GM23248 (cell line): ENCODE measurements at regions not wholly inside any gene's neighbourhood (a gene's known extent, or its start where the extent isn't known, plus 50 kb on each side); places are given as distances from the start of the nearest gene placed in this dataset.

Source experiments
- DNase-seq: peaks from one replicate; pipeline ENCODE4 v3.0.0-alpha.2; 2015
- H2AFZ ChIP-seq: fragments of 200-600 bp; sonication (generic); 2 replicates; pipeline ENCODE4 v1.6.1; 2016; ENCODE audit warnings: antibody characterized with exemption
- H3F3A ChIP-seq: fragments of 200-600 bp; sonication (generic); 2 replicates; pipeline ENCODE4 v1.6.1; 2016; ENCODE audit warnings: mild to moderate bottlenecking, antibody characterized with exemption, mixed run types; ENCODE audit not compliant: insufficient read depth
- H3K27ac ChIP-seq: fragments of 200-600 bp; sonication (generic); 2 replicates; pipeline ENCODE4 v1.5.1; 2016; ENCODE audit warnings: mild to moderate bottlenecking
- H3K27me3 ChIP-seq: fragments of 200-600 bp; sonication (generic); replicated peaks from 2 replicates; pipeline ENCODE4 v1.6.1; 2016; ENCODE audit warnings: mild to moderate bottlenecking; ENCODE audit not compliant: insufficient read depth
- H3K36me3 ChIP-seq: fragments of 200-600 bp; sonication (generic); 2 replicates; pipeline ENCODE4 v1.6.1; 2016; ENCODE audit warnings: low read depth, mild to moderate bottlenecking
- H3K4me1 ChIP-seq: fragments of 200-600 bp; sonication (generic); 2 replicates; pipeline ENCODE4 v1.6.1; 2016; ENCODE audit warnings: mild to moderate bottlenecking; ENCODE audit not compliant: insufficient read depth
- H3K4me2 ChIP-seq: fragments of 200-600 bp; sonication (generic); one replicate; pipeline ENCODE4 v1.6.1; 2016; ENCODE audit warnings: mild to moderate bottlenecking; ENCODE audit not compliant: unreplicated experiment
- H3K4me3 ChIP-seq: fragments of 200-600 bp; sonication (generic); 2 replicates; pipeline ENCODE4 v1.5.1; 2016; ENCODE audit warnings: mild to moderate bottlenecking
- H3K79me2 ChIP-seq: fragments of 200-600 bp; sonication (generic); 2 replicates; pipeline ENCODE4 v1.6.1; 2016; ENCODE audit warnings: mild to moderate bottlenecking; ENCODE audit not compliant: insufficient read depth
- H3K9ac ChIP-seq: fragments of 200-600 bp; sonication (generic); 2 replicates; pipeline ENCODE4 v1.6.1; 2016; ENCODE audit warnings: mild to moderate bottlenecking
- H3K9me2 ChIP-seq: fragments of 200-600 bp; sonication (generic); 2 replicates; pipeline ENCODE4 v1.6.1; 2016; ENCODE audit warnings: mixed run types, mild to moderate bottlenecking, moderate library complexity; ENCODE audit not compliant: insufficient read depth
- H3K9me3 ChIP-seq: fragments of 200-600 bp; sonication (generic); one replicate; pipeline ENCODE4 v1.6.1; 2017; ENCODE audit warnings: low read depth
- H4K20me1 ChIP-seq: fragments of 200-600 bp; sonication (generic); 2 replicates; pipeline ENCODE4 v1.6.0; 2016; ENCODE audit not compliant: insufficient read depth
- EZH2 ChIP-seq: fragments of 200-600 bp; sonication (generic); IDR thresholded peaks from 2 replicates; pipeline ENCODE4 v1.6.1; 2018; ENCODE audit warnings: antibody characterized with exemption, mild to moderate bottlenecking; ENCODE audit not compliant: insufficient read depth, poor library complexity, severe bottlenecking
- EZH2phosphoT487 ChIP-seq: fragments of 200-600 bp; sonication (generic); IDR thresholded peaks from 2 replicates; pipeline ENCODE4 v1.6.1; 2018; ENCODE audit warnings: antibody characterized with exemption, moderate library complexity, mild to moderate bottlenecking, low read depth; ENCODE audit not compliant: insufficient read depth
- WGBS, 2 experiments: methylation state at CpG; one replicate each; pipeline ENCODE4 v1.1.6; 2015 to 2017; ENCODE audit warnings: low lambda C conversion rate in 2 of 2, low coverage in 1 of 2; ENCODE audit errors: missing lambda C conversion rate in 2 of 2; 5-methylcytosine and 5-hydroxymethylcytosine counted together
- in situ Hi-C: fragments of 300-500 bp; cut with MboI; formaldehyde crosslinking; loops from 2 replicates; pipeline ENCODE4 v1.15.0; 2020

DNA sequence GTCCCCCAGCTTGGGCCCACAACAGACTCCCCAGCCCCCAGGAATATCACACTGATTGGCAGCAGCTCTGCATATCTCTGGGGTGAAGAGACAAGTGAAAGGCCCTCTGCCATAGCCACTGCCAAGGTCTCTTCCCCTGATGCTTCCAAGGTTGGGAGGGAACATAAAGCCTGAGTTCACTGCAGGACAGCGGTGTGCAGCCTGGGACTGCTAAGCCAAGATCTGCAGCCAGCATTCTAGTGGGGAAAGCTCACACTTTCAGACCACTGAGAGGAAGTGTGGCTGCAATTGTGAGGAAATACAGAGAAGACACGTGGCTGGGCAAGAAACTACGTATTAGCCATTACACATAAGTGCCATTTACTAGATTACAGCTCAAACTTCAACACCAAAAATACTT lies 100.7 kb downstream of the MAIP1 start:
- DNase-seq: peak; percentile 11
- 23 to 38% methylated on average over 3 of the region's 3 CpGs for WGBS, 2 experiments
- no peaks in the 10 kb centered on the region for H3F3A ChIP-seq
- H3K4me3 ChIP-seq: no peak overlapping the region
- H3K4me2 ChIP-seq: no peak overlapping the region
- H3K4me1 ChIP-seq: no peaks in the 10 kb centered on the region
- H3K9me3 ChIP-seq: no peaks in the 10 kb centered on the region
- in situ Hi-C loops: no loop called here
- no peaks in the 10 kb centered on the region for H3K27me3 ChIP-seq
- no peaks in the 10 kb centered on the region for H3K79me2 ChIP-seq
- H3K9ac ChIP-seq: no peak overlapping the region
- H2AFZ ChIP-seq: no peak overlapping the region
- H3K9me2 ChIP-seq: no peaks in the 10 kb centered on the region
- no peaks in the 10 kb centered on the region for H3K36me3 ChIP-seq
- no peak overlapping the region for H3K27ac ChIP-seq
- no peaks in the 10 kb centered on the region for H4K20me1 ChIP-seq
- TF ChIP-seq EZH2: no peak

DNA sequence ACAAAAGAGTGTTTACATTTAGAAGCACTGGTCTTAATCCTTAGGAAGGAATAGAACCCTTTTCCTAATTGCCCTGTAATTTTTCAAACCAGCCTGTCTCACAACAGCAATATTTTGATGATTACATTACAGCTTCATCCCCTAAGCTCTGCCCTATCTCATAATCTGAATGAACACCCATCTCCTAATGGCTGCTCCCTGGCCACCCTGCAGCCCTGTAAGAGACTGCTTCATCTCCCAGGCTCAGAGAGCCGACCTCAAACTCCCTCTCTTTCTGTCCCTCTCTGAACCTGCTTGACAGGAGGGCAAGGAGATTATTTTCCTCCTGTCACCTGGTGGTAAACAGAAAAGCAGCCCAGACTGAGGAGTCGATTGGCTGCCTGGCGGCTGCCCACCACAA lies 107.8 kb downstream of the MAIP1 start:
- DNase-seq: no peak
- Histone ChIP-seq H3K9me3 (no peaks in the 10 kb centered on the region), H3K27ac (no peak overlapping the region), H3K4me1 (no peaks in the 10 kb centered on the region), H3F3A (no peaks in the 10 kb centered on the region), H3K36me3 (no peaks in the 10 kb centered on the region), H3K79me2 (no peaks in the 10 kb centered on the region), H3K9me2 (no peaks in the 10 kb centered on the region), H4K20me1 (no peaks in the 10 kb centered on the region), H3K9ac (no peak overlapping the region), H3K4me3 (no peak overlapping the region), H2AFZ (no peak overlapping the region), H3K4me2 (no peak overlapping the region), H3K27me3 (no peaks in the 10 kb centered on the region; the same call in 1 of the 2 replicates)
- no peak for TF ChIP-seq EZH2phosphoT487
- TF ChIP-seq EZH2: no peak
- 35 to 43% methylated on average over 3 of the region's 3 CpGs for WGBS, 2 experiments
- in situ Hi-C loops: no loop called here

DNA sequence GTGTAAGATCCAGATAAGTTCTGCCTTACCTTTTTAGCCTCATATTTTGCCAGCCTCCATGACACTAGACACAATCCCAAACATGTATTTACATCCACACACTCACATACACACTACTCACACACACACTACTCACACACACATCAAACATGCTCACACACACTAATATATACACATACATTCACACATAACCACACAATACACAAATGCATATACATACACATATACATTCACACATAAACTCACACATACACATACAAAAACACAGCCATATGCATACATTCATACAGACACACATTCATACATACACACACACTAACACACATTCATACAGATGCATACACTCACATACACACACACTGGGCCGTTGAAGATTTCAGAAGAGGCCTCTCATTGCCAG lies 109.5 kb downstream of the MAIP1 start:
- H2AFZ ChIP-seq: no peak overlapping the region
- H3K4me2 ChIP-seq: no peak overlapping the region
- H3K27ac ChIP-seq: no peak overlapping the region
- no peaks in the 10 kb centered on the region for H3K4me1 ChIP-seq
- DNase-seq: no peak
- TF ChIP-seq EZH2: no peak
- no peak for TF ChIP-seq EZH2phosphoT487
- no peaks in the 10 kb centered on the region for H3K9me2 ChIP-seq
- no peaks in the 10 kb centered on the region for H3K79me2 ChIP-seq
- WGBS, 2 experiments: 24 to 30% methylated on average over 1 of the region's 1 CpG
- in situ Hi-C loops: no loop called here
- no peaks in the 10 kb centered on the region; the same call in 1 of the 2 replicates for H3K27me3 ChIP-seq
- no peaks in the 10 kb centered on the region for H3K9me3 ChIP-seq
- no peaks in the 10 kb centered on the region for H3F3A ChIP-seq
- H4K20me1 ChIP-seq: no peaks in the 10 kb centered on the region
- H3K36me3 ChIP-seq: no peaks in the 10 kb centered on the region
- no peak overlapping the region for H3K9ac ChIP-seq
- no peak overlapping the region for H3K4me3 ChIP-seq

DNA sequence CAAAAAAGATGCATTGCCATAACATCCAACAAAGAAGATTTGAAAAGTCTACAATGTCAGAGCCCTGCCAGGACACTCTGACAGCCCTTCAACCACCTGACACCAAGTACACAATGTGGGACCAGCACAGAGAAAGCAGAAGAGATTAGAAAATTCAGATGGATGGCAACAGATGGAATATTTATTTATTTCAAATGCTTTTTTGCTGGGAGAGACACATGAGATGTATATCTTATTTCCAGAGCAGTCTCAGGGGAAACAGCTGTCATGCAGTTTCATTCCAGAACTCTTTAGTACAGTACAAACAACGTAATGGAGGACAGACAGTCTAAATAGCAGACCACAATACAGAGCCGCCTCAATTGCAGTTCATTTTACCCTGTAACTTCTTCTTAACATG lies 110.1 kb downstream of the MAIP1 start:
- Histone ChIP-seq H3K4me3 (no peak overlapping the region), H3K27ac (no peak overlapping the region), H3K79me2 (no peaks in the 10 kb centered on the region), H3F3A (no peaks in the 10 kb centered on the region), H3K27me3 (no peaks in the 10 kb centered on the region; the same call in 1 of the 2 replicates), H3K9ac (no peak overlapping the region), H3K4me2 (no peak overlapping the region), H3K4me1 (no peaks in the 10 kb centered on the region), H4K20me1 (no peaks in the 10 kb centered on the region), H3K9me3 (no peaks in the 10 kb centered on the region), H3K9me2 (no peaks in the 10 kb centered on the region), H3K36me3 (no peaks in the 10 kb centered on the region), H2AFZ (no peak overlapping the region)
- 3 to 6% methylated on average over 2 of the region's 2 CpGs for WGBS, 2 experiments
- TF ChIP-seq EZH2: no peak
- no peak for TF ChIP-seq EZH2phosphoT487
- in situ Hi-C loops: no loop called here
- DNase-seq: no peak

DNA sequence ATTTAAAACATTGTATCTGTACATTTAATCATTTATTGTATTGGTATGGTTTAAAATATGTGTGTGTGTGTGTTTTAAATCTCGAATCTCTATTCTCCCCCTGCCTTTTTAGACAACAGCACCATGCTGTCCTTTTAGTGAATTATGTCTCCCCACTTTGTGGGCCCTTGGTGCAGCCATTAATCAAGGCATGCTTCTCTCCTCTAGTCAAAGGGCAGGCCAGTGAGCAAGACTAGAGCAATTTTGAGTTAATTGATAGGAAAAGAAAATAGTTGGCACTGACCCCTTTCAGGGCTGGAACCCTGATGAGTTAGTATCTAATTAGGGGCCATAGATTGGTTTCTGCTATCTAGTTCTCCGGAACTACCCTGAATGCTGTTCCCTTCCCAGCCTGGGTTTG lies 111.0 kb downstream of the MAIP1 start:
- Histone ChIP-seq H3K27me3 (no peaks in the 10 kb centered on the region; the same call in 1 of the 2 replicates), H3K4me1 (no peaks in the 10 kb centered on the region), H2AFZ (no peak overlapping the region), H4K20me1 (no peaks in the 10 kb centered on the region), H3K4me2 (no peak overlapping the region), H3K4me3 (no peak overlapping the region), H3K79me2 (no peaks in the 10 kb centered on the region), H3F3A (no peaks in the 10 kb centered on the region), H3K27ac (no peak overlapping the region), H3K36me3 (no peaks in the 10 kb centered on the region), H3K9me2 (no peaks in the 10 kb centered on the region), H3K9me3 (no peaks in the 10 kb centered on the region), H3K9ac (no peak overlapping the region)
- 39 to 47% methylated on average over 2 of the region's 2 CpGs for WGBS, 2 experiments
- DNase-seq: no peak
- TF ChIP-seq EZH2 (no peak), EZH2phosphoT487 (no peak)
- in situ Hi-C loops: no loop called here
